ENCODE measurements at regions not wholly inside any gene's neighbourhood (a gene's known extent, or its start where the extent isn't known, plus 50 kb on each side); places are given as distances from the start of the nearest gene placed in this dataset.

DNA sequence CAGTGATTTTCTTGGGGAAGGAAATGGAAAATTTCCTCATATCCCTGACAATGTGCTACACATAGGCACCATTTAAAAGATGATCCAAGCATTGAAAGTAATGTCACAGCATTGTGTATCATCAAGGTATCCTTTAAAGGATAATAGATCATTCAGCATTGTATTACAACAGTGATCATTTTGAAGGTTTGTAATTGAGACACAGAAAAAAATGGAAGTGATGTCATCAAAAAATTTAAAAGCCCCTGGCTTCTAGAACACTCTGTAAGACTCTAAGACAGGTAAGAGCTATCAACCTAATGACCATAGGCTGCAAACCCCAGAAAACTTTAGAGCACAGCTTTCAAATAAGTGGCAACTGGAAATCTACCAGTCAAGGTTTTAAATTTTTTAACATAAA lies 271.4 kb downstream of the ETAA1 start:
- ChIA-PET CTCF (no interaction called here), POLR2A (no interaction called here)
- intact Hi-C loops (cut with micrococcal nuclease): no loop called here
- TF ChIP-seq, protein P1, sequence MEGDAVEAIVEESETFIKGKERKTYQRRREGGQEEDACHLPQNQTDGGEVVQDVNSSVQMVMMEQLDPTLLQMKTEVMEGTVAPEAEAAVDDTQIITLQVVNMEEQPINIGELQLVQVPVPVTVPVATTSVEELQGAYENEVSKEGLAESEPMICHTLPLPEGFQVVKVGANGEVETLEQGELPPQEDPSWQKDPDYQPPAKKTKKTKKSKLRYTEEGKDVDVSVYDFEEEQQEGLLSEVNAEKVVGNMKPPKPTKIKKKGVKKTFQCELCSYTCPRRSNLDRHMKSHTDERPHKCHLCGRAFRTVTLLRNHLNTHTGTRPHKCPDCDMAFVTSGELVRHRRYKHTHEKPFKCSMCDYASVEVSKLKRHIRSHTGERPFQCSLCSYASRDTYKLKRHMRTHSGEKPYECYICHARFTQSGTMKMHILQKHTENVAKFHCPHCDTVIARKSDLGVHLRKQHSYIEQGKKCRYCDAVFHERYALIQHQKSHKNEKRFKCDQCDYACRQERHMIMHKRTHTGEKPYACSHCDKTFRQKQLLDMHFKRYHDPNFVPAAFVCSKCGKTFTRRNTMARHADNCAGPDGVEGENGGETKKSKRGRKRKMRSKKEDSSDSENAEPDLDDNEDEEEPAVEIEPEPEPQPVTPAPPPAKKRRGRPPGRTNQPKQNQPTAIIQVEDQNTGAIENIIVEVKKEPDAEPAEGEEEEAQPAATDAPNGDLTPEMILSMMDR (IDR thresholded peaks at IDR 0.05): no peak
- H3K4me1 Mint-ChIP-seq (ENCODE audit: low read depth): no peaks in the 10 kb centered on the region
- H3K9me3 Mint-ChIP-seq: no peaks in the 10 kb centered on the region
- H3K27ac Mint-ChIP-seq: no peak overlapping the region
- DNase-seq (no peak), ATAC-seq (no peak)
- no peaks in the 10 kb centered on the region for H3K36me3 Mint-ChIP-seq (ENCODE audit: low read depth)
- H3K27me3 Mint-ChIP-seq: peaks cover 3% of the 10 kb centered on the region
- no peak overlapping the region for H3K4me3 Mint-ChIP-seq

- H3K27me3 Mint-ChIP-seq: peaks cover 3% of the 10 kb centered on the region
Measured at GRCh38 chr2:67669168-67669567, 272.0 kb downstream of the ETAA1 start.

DNA sequence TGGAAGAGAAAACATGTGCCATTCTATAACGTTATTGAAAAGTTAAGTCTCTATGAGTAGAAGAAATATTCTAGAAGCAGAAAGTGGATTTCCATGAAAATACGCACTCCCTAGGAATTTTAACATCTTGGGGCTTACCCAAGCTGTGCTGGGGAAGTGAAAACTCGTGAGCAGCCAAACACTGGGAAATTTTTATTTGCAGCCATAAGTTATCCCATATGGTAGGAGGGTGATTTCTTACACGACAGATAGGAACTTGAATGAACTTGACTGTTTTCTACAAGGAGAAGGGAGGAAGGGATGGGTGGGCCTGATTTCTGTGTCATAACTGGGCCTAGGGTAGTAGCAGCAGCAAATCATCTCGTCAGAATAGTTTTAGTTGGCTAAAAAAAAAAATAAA lies 272.6 kb downstream of the ETAA1 start:
- ChIA-PET POLR2A (no interaction called here), CTCF (no interaction called here)
- Mint-ChIP-seq H3K27ac (no peak overlapping the region), H3K4me1 (ENCODE audit: low read depth) (no peaks in the 10 kb centered on the region), H3K9me3 (no peaks in the 10 kb centered on the region), H3K4me3 (no peak overlapping the region), H3K27me3 (peaks cover 3% of the 10 kb centered on the region), H3K36me3 (ENCODE audit: low read depth) (no peaks in the 10 kb centered on the region)
- intact Hi-C loops (cut with micrococcal nuclease): no loop called here
- no peak for ATAC-seq
- no peak for DNase-seq
- TF ChIP-seq, protein P1 (IDR thresholded peaks at IDR 0.05): no peak

More at GRCh38 chr2:67669168-67669567, 272.0 kb downstream of the ETAA1 start:
- DNase-seq (no peak), ATAC-seq (no peak)
- Mint-ChIP-seq H3K9me3 (no peaks in the 10 kb centered on the region), H3K4me1 (ENCODE audit: low read depth) (no peaks in the 10 kb centered on the region), H3K36me3 (ENCODE audit: low read depth) (no peaks in the 10 kb centered on the region), H3K4me3 (no peak overlapping the region), H3K27ac (no peak overlapping the region)
- POLR2A ChIA-PET: no interaction called here
- TF ChIP-seq, protein P1 (IDR thresholded peaks at IDR 0.05): no peak
- CTCF ChIA-PET: no interaction called here
- intact Hi-C loops (cut with micrococcal nuclease): no loop called here

GRCh38 chr2:67670747-67671183 lies 273.6 kb downstream of the ETAA1 start:
- TF ChIP-seq, protein P1 (IDR thresholded peaks at IDR 0.05): no peak
- Mint-ChIP-seq H3K27me3 (peaks cover 3% of the 10 kb centered on the region), H3K4me1 (ENCODE audit: low read depth) (no peaks in the 10 kb centered on the region), H3K36me3 (ENCODE audit: low read depth) (no peaks in the 10 kb centered on the region), H3K4me3 (no peak overlapping the region), H3K9me3 (no peaks in the 10 kb centered on the region), H3K27ac (no peak overlapping the region)
- intact Hi-C loops (cut with micrococcal nuclease): no loop called here
- ATAC-seq (no peak), DNase-seq (no peak)
- CTCF ChIA-PET: no interaction called here
- POLR2A ChIA-PET: no interaction called here

- POLR2A ChIA-PET: no interaction called here
Measured at GRCh38 chr2:67671464-67672450, 274.6 kb downstream of the ETAA1 start.

More at GRCh38 chr2:67671464-67672450, 274.6 kb downstream of the ETAA1 start:
- Mint-ChIP-seq H3K36me3 (ENCODE audit: low read depth) (no peaks in the 10 kb centered on the region), H3K4me3 (no peak overlapping the region), H3K4me1 (ENCODE audit: low read depth) (no peaks in the 10 kb centered on the region), H3K9me3 (no peaks in the 10 kb centered on the region), H3K27ac (no peak overlapping the region), H3K27me3 (no peaks in the 10 kb centered on the region)
- intact Hi-C loops (cut with micrococcal nuclease): no loop called here
- ATAC-seq: no peak
- DNase-seq: no peak
- TF ChIP-seq, protein P1 (IDR thresholded peaks at IDR 0.05): no peak
- CTCF ChIA-PET: no interaction called here
